A549 (cell line): ENCODE measurements at regions not wholly inside any gene's neighbourhood (a gene's known extent, or its start where the extent isn't known, plus 50 kb on each side); places are given as distances from the start of the nearest gene placed in this dataset.

Source experiments
- CTCF ChIP-seq: fragments of >200 bp; sonication (Bioruptor Twin); formaldehyde crosslinking; IDR thresholded peaks from 3 replicates; pipeline ENCODE4 v1.5.1; 2016
- EP300 ChIP-seq, 2 experiments: fragments of >200 bp; sonication (Bioruptor Twin); formaldehyde crosslinking; IDR thresholded peaks; 2 replicates in 1 of 2; 3 replicates in 1 of 2; pipeline ENCODE4 v1.6.1; 2016 to 2017
- NR3C1 ChIP-seq: fragments of >200 bp; sonication (Bioruptor Twin); formaldehyde crosslinking; IDR thresholded peaks from 3 replicates; pipeline ENCODE4 v1.6.1; 2017
- PHF8 ChIP-seq: fragments of 200-600 bp; sonication (generic); IDR thresholded peaks from 2 replicates; pipeline ENCODE4 v1.6.1; 2016; ENCODE audit warnings: low read depth, mild to moderate bottlenecking, antibody characterized with exemption, moderate library complexity, borderline replicate concordance

- TF ChIP-seq NR3C1 (no peak), EP300 (IDR thresholded peaks at IDR 0.05) (no peak), CTCF (no peak), PHF8 (no peak)
Observed at GRCh38 chr6:126524811-126525326, 185.0 kb downstream of the CENPW start.
